Type B pancreatic cell (in vitro differentiated cells): ENCODE measurements at regions not wholly inside any gene's neighbourhood (a gene's known extent, or its start where the extent isn't known, plus 50 kb on each side); places are given as distances from the start of the nearest gene placed in this dataset.

Source experiments
- DNase-seq: peaks from one replicate; pipeline ENCODE4 v3.0.0; 2021; ENCODE audit warnings: mixed read lengths; ENCODE audit not compliant: unreplicated experiment; ENCODE audit errors: extremely low spot score
- H3K27ac Mint-ChIP-seq: 2 replicates; pipeline ENCODE4 v1.8.0; 2021; ENCODE audit warnings: mild to moderate bottlenecking, mixed read lengths
- H3K27me3 Mint-ChIP-seq: 2 replicates; pipeline ENCODE4 v1.8.0; 2021; ENCODE audit warnings: mixed read lengths
- H3K36me3 Mint-ChIP-seq: 2 replicates; pipeline ENCODE4 v1.8.0; 2021; ENCODE audit warnings: mixed read lengths
- H3K4me1 Mint-ChIP-seq: one replicate; pipeline ENCODE4 v1.8.0; 2021; ENCODE audit warnings: mixed read lengths; ENCODE audit not compliant: unreplicated experiment
- H3K4me3 Mint-ChIP-seq: 2 replicates; pipeline ENCODE4 v1.8.0; 2021; ENCODE audit warnings: mild to moderate bottlenecking, mixed read lengths
- H3K9me3 Mint-ChIP-seq: 2 replicates; pipeline ENCODE4 v1.8.0; 2021; ENCODE audit warnings: mixed read lengths
- TF ChIP-seq, protein P1 (sequence below): fragments of 200-600 bp; sonication (generic); conservative IDR thresholded peaks from 2 replicates; pipeline ENCODE4 v1.5.0; 2021; ENCODE audit warnings: antibody characterized with exemption, mild to moderate bottlenecking

DNA sequence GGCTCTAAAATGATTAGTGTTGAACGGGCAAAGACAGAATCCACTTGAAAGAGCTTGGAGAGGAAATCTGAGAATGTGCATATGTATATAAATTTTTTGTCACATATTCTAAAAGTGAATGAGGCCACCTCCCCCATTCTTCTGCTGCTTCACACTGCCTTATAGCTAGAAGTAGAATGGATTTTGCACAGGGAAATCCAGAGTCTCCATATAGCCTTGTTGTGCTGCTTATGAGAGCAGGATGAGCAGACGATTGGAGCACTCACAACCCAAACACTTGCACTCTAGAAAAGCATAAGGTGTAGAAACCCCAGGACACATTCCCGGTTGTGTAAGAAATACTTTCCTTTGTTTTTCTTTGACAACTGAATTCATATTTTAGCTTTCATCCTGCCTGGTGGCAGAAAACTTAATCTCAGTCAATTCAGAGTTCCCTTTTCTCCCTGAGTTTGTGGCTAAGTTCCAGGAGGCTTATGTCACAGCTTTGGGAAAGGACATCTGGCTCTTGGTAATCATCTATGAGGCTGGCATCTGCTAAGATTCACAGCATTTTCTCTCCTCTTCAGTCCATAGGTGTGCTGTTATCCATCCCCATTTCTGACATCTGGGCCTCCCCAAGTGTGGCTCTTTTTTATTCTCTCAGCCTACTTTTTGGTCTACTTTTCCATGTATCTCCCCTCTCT, 188.4 kb upstream of the PFN2 start:
- Mint-ChIP-seq H3K27me3 (no peaks in the 10 kb centered on the region), H3K4me1 (no peaks in the 10 kb centered on the region), H3K9me3 (no peaks in the 10 kb centered on the region), H3K4me3 (no peak overlapping the region), H3K36me3 (peaks cover 7% of the 10 kb centered on the region), H3K27ac (no peak overlapping the region)
- TF ChIP-seq, protein P1, sequence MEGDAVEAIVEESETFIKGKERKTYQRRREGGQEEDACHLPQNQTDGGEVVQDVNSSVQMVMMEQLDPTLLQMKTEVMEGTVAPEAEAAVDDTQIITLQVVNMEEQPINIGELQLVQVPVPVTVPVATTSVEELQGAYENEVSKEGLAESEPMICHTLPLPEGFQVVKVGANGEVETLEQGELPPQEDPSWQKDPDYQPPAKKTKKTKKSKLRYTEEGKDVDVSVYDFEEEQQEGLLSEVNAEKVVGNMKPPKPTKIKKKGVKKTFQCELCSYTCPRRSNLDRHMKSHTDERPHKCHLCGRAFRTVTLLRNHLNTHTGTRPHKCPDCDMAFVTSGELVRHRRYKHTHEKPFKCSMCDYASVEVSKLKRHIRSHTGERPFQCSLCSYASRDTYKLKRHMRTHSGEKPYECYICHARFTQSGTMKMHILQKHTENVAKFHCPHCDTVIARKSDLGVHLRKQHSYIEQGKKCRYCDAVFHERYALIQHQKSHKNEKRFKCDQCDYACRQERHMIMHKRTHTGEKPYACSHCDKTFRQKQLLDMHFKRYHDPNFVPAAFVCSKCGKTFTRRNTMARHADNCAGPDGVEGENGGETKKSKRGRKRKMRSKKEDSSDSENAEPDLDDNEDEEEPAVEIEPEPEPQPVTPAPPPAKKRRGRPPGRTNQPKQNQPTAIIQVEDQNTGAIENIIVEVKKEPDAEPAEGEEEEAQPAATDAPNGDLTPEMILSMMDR, result no peak
- DNase-seq, result no peak

DNA sequence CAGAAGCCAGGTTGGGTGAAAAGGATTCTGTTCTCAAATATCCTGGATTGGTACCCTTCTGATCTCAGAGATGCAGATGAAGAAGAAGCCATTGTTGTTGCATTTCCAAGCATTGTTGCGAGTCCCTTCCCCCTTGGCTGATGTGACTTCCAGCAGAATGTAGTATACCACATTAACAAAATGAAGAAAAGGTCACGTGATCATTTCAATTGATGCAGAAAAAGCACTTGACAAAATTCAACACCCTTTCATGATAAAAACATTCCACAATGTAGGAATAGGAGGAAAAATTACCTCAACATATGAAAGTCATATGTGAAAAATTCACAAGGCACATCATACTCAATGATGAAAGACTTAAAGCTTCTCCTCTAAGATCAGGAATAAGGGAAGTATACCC, 181.9 kb upstream of the PFN2 start:
- no peaks in the 10 kb centered on the region for H3K27me3 Mint-ChIP-seq
- H3K27ac Mint-ChIP-seq, result no peak overlapping the region
- peaks cover 15% of the 10 kb centered on the region for H3K4me1 Mint-ChIP-seq
- no peaks in the 10 kb centered on the region for H3K36me3 Mint-ChIP-seq
- H3K9me3 Mint-ChIP-seq, result no peaks in the 10 kb centered on the region
- H3K4me3 Mint-ChIP-seq, result no peak overlapping the region
- no peak for DNase-seq
- TF ChIP-seq, protein P1, result no peak

DNA sequence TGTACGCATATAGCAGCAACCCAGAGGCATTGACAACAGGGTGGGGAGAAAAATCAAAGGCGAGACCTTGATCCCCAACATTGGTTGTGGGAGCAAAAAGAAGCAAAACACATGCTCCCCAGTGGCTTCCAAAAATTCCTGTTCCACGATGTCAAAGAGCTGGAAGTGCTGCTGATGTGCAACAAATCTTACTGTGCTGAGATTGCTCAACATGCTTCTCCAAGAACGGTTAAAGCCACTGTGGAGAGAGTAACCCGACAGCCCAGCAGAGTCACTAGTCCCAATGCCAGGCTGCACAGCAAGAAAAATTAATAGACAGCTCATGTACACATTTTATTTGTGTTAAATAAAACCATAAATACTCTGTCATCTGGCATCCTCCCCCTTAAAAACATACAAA, 179.9 kb upstream of the PFN2 start:
- peaks cover 24% of the 10 kb centered on the region for H3K4me1 Mint-ChIP-seq
- DNase-seq, result no peak
- H3K9me3 Mint-ChIP-seq, result no peaks in the 10 kb centered on the region
- H3K27me3 Mint-ChIP-seq, result no peaks in the 10 kb centered on the region
- TF ChIP-seq, protein P1, result no peak
- no peak overlapping the region for H3K27ac Mint-ChIP-seq
- H3K4me3 Mint-ChIP-seq, result no peak overlapping the region
- H3K36me3 Mint-ChIP-seq, result no peaks in the 10 kb centered on the region

DNA sequence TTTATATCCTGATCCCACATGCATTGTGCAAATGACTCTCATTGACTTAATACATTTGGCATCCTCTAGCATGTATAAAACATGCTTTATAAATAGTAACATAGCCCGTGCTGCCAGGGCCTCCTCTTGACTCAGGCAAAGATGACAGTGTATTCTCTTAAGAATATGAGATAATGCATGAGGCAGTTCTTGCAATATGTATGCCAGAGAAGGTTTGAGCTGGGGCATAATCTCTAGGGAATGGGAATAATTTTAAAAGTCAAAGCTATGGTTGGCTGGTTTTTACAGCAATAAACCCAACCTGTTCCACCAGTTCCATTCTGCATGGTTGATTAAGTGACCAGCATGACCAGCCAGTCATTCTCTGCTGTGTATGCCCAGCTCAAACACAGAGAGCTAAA, 179.0 kb upstream of the PFN2 start:
- DNase-seq, result no peak
- TF ChIP-seq, protein P1, result no peak
- no peaks in the 10 kb centered on the region for H3K27me3 Mint-ChIP-seq
- no peaks in the 10 kb centered on the region for H3K9me3 Mint-ChIP-seq
- H3K4me1 Mint-ChIP-seq, result peaks cover 24% of the 10 kb centered on the region
- no peak overlapping the region for H3K27ac Mint-ChIP-seq
- no peak overlapping the region for H3K4me3 Mint-ChIP-seq
- no peaks in the 10 kb centered on the region for H3K36me3 Mint-ChIP-seq

DNA sequence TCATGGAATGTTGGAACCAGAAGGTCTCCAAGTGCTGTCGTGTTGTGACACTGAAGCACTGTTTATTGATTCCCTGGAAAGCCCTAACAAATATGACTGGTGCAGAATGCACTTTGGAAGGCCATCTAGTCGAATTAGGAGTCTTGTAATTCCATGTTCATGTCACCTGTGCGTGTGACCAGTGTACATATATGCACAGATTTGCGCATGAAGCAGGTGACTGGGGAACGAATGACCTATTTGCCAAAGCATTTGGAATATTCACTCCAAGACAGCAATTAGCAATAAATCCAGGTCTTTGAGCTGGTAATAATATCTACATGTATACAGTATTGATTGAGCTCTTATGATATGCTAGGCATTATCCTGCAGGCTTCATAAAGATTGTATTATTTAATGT, 177.5 kb upstream of the PFN2 start:
- no peak overlapping the region for H3K4me3 Mint-ChIP-seq
- TF ChIP-seq, protein P1, result no peak
- no peak for DNase-seq
- no peak overlapping the region for H3K27ac Mint-ChIP-seq
- no peaks in the 10 kb centered on the region for H3K36me3 Mint-ChIP-seq
- H3K27me3 Mint-ChIP-seq, result no peaks in the 10 kb centered on the region
- peaks cover 24% of the 10 kb centered on the region for H3K4me1 Mint-ChIP-seq
- H3K9me3 Mint-ChIP-seq, result no peaks in the 10 kb centered on the region

DNA sequence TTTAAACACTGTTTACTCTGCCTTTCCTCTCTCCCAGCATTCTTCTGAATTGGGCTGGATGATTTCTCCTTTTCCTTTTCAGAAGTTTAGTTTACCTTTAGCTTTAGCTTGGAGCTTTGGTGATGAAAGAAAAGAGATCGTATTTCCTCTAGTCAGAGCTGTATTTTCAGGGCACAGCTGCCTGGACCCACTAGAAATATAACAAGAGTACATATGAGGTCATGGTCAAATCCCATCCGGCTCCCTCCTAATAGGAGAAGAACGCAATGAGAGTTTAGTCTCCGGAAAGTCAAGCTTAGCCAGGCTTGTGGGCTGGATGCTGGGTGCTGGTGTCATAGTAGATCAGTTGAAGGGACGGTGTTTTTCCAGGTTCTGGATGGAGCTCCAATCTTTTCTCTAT, 177.1 kb upstream of the PFN2 start:
- TF ChIP-seq, protein P1, result no peak
- no peak for DNase-seq

More for the DNA sequence above, 177.1 kb upstream of the PFN2 start:
- H3K4me1 Mint-ChIP-seq, result peaks cover 24% of the 10 kb centered on the region
- no peak overlapping the region for H3K4me3 Mint-ChIP-seq
- H3K9me3 Mint-ChIP-seq, result no peaks in the 10 kb centered on the region
- peak overlapping the region; percentile 10 for H3K27ac Mint-ChIP-seq
- H3K27me3 Mint-ChIP-seq, result no peaks in the 10 kb centered on the region
- no peaks in the 10 kb centered on the region for H3K36me3 Mint-ChIP-seq
